IMR-90 (cell line): ENCODE measurements at regions not wholly inside any gene's neighbourhood (a gene's known extent, or its start where the extent isn't known, plus 50 kb on each side); places are given as distances from the start of the nearest gene placed in this dataset.

Experiments used
- ATAC-seq: fragments of 200-7000 bp; cut with Tn5 transposase; 2 replicates; pipeline ENCODE4 v1.9.1; 2020; ENCODE audit warnings: low read depth, mild to moderate bottlenecking, moderate library complexity
- BruUV-seq: library from RNA; stranded (reverse); fragments of 400-500 nt; replicated peaks from 2 replicates; lab custom pipeline; 2021; lab: Mats Ljungman, UMichigan
- CTCF ChIA-PET: fragments of 300-600 bp; formaldehyde crosslinking; extraction: SDS; loops from one replicate; lab custom pipeline; 2021; ENCODE audit warnings: antibody characterized with exemption; lab: Yijun Ruan, JAX
- POLR2A ChIA-PET: fragments of 300-600 bp; sonication (Branson Sonifier 250); formaldehyde crosslinking; loops from one replicate; lab custom pipeline; 2022; ENCODE audit warnings: antibody characterized with exemption; ENCODE audit not compliant: unreplicated experiment; lab: Charles Lee
- DNase-seq: peaks from one replicate; pipeline ENCODE4 v3.0.0; 2013
- H2AFZ ChIP-seq: replicated peaks from 2 replicates; pipeline ENCODE3; 2013; ENCODE audit warnings: low read length, mild to moderate bottlenecking; ENCODE audit not compliant: poor library complexity
- H2AK5ac ChIP-seq: 2 replicates; pipeline ENCODE4 v1.6.1; 2013; ENCODE audit warnings: low read depth, low read length, inconsistent platforms
- H2AK9ac ChIP-seq: replicated peaks from 2 replicates; pipeline ENCODE3; 2013; ENCODE audit warnings: mild to moderate bottlenecking, low read depth, low read length, moderate library complexity; ENCODE audit not compliant: poor library complexity
- H2BK120ac ChIP-seq: 2 replicates; pipeline ENCODE4 v1.6.1; 2013; ENCODE audit warnings: low read depth, low read length, inconsistent platforms
- H2BK15ac ChIP-seq: 3 replicates; pipeline ENCODE4 v1.6.1; 2013; ENCODE audit warnings: low read depth, low read length, inconsistent platforms
- H2BK20ac ChIP-seq: 2 replicates; pipeline ENCODE4 v1.6.1; 2013; ENCODE audit warnings: low read depth, mild to moderate bottlenecking, inconsistent platforms, low read length, moderate library complexity
- H2BK5ac ChIP-seq: 2 replicates; pipeline ENCODE4 v1.6.1; 2013; ENCODE audit warnings: mild to moderate bottlenecking, low read depth, low read length, inconsistent platforms; ENCODE audit not compliant: poor library complexity, severe bottlenecking
- H3K14ac ChIP-seq: replicated peaks from 2 replicates; pipeline ENCODE4 v1.6.1; 2013; ENCODE audit warnings: low read depth, low read length, inconsistent platforms
- H3K18ac ChIP-seq: 2 replicates; pipeline ENCODE4 v1.6.1; 2013; ENCODE audit warnings: low read depth, low read length, control low read depth
- H3K23ac ChIP-seq: 2 replicates; pipeline ENCODE4 v1.6.1; 2013; ENCODE audit warnings: low read depth, low read length, inconsistent platforms
- H3K27ac ChIP-seq: 2 replicates; pipeline ENCODE4 v1.5.1; 2013; ENCODE audit warnings: mild to moderate bottlenecking, control low read depth, low read length; ENCODE audit not compliant: insufficient read depth
- H3K27me3 ChIP-seq: 2 replicates; pipeline ENCODE4 v1.6.1; 2013; ENCODE audit warnings: low read length; ENCODE audit not compliant: control insufficient read depth, insufficient read depth
- H3K36me3 ChIP-seq: 2 replicates; pipeline ENCODE4 v1.6.1; 2013; ENCODE audit warnings: low read length, mixed read lengths; ENCODE audit not compliant: control insufficient read depth, insufficient read depth
- H3K4ac ChIP-seq: 2 replicates; pipeline ENCODE4 v1.6.1; 2013; ENCODE audit warnings: low read depth, low read length, inconsistent platforms
- H3K4me1 ChIP-seq: 2 replicates; pipeline ENCODE4 v1.6.1; 2013; ENCODE audit warnings: low read length, mixed read lengths; ENCODE audit not compliant: control insufficient read depth, insufficient read depth
- H3K4me2 ChIP-seq: 2 replicates; pipeline ENCODE4 v1.6.1; 2013; ENCODE audit warnings: low read depth, mild to moderate bottlenecking, control low read depth, low read length, moderate library complexity
- H3K4me3 ChIP-seq: 2 replicates; pipeline ENCODE4 v1.5.1; 2013; ENCODE audit warnings: low read depth, mild to moderate bottlenecking, control low read depth, low read length, moderate library complexity; ENCODE audit not compliant: insufficient read depth
- H3K56ac ChIP-seq: 2 replicates; pipeline ENCODE4 v1.6.1; 2013; ENCODE audit warnings: low read length, inconsistent platforms; ENCODE audit not compliant: insufficient read depth; ENCODE audit errors: extremely low read depth
- H3K79me1 ChIP-seq, 2 experiments: 2 replicates each; pipeline ENCODE4 v1.6.1; 2013; ENCODE audit warnings: low read length in 2 of 2, inconsistent platforms in 1 of 2, low read depth in 1 of 2
- H3K9ac ChIP-seq: 2 replicates; pipeline ENCODE4 v1.6.1; 2013; ENCODE audit warnings: low read depth, low read length, control low read depth
- H3K9me1 ChIP-seq: 2 replicates; pipeline ENCODE4 v1.6.1; 2013; ENCODE audit warnings: low read length, inconsistent platforms; ENCODE audit not compliant: insufficient read depth
- H3K9me3 ChIP-seq: 2 replicates; pipeline ENCODE4 v1.6.1; 2013; ENCODE audit warnings: low read length; ENCODE audit not compliant: control insufficient read depth, insufficient read depth
- H4K20me1 ChIP-seq: 2 replicates; pipeline ENCODE4 v1.6.1; 2013; ENCODE audit warnings: low read length, inconsistent platforms; ENCODE audit not compliant: insufficient read depth
- H4K5ac ChIP-seq: 2 replicates; pipeline ENCODE4 v1.6.1; 2013; ENCODE audit warnings: mild to moderate bottlenecking, low read depth, low read length, control low read depth
- H4K8ac ChIP-seq, 2 experiments: 2 replicates each; pipeline ENCODE4 v1.6.1; 2013; ENCODE audit warnings: low read depth in 2 of 2, low read length in 2 of 2, control low read depth in 1 of 2, inconsistent platforms in 1 of 2
- H4K91ac ChIP-seq: 2 replicates; pipeline ENCODE4 v1.6.1; 2013; ENCODE audit warnings: low read depth, low read length, inconsistent platforms; ENCODE audit not compliant: insufficient read depth
- NFE2L2 ChIP-seq: fragments of 150-350 bp; IDR thresholded peaks from 2 replicates; pipeline ENCODE4 v1.6.1; 2016; ENCODE audit warnings: low read depth, mild to moderate bottlenecking, low read length
- RFX5 ChIP-seq: IDR thresholded peaks from 2 replicates; pipeline ENCODE4 v1.8.0; 2012; ENCODE audit warnings: low read depth, mild to moderate bottlenecking, low read length, moderate library complexity
- WGBS, 2 experiments: methylation state at CpG; one replicate each; pipeline versions ENCODE4 v1.1.5 to v1.1.7; 2013; ENCODE audit warnings: missing lambda C conversion rate in 2 of 2; ENCODE audit not compliant: insufficient read length in 1 of 2; ENCODE audit errors: extremely low coverage in 2 of 2; 5-methylcytosine and 5-hydroxymethylcytosine counted together
- dilution Hi-C: fragments of 300-500 bp; cut with HindIII; formaldehyde crosslinking; loops from one replicate; pipeline ENCODE4 v1.14.3; 2018; ENCODE audit warnings: low sequenced_read_pairs; ENCODE audit not compliant: unreplicated experiment
- in situ Hi-C: fragments of 300-500 bp; cut with MboI; formaldehyde crosslinking; loops from 3 replicates; pipeline ENCODE4 v1.14.3; 2019; ENCODE audit warnings: low sequenced_read_pairs, inconsistent platforms, mixed read lengths
- intact Hi-C: fragments of 100-400 bp; cut with micrococcal nuclease; formaldehyde crosslinking; loops from 2 replicates; pipeline ENCODE4 v1.10.0; 2022
- TF ChIP-seq, protein P1 (sequence below): fragments of 150-350 bp; IDR thresholded peaks from 2 replicates; pipeline ENCODE4 v1.6.1; 2017; ENCODE audit warnings: mild to moderate bottlenecking, antibody characterized with exemption, low read length, low read depth

GRCh38 chr9:15357050-15357653 lies 50.1 kb upstream of the TTC39B start:
- Histone ChIP-seq H2AK5ac (no peak overlapping the region), H3K14ac (no peak overlapping the region), H4K8ac (no peak overlapping the region), H3K56ac (no peak overlapping the region), H2BK5ac (no peak overlapping the region), H3K9me3 (no peaks in the 10 kb centered on the region), H2BK15ac (no peak overlapping the region), H3K27ac (no peak overlapping the region), H3K4me2 (no peak overlapping the region), H3K9me1 (no peaks in the 10 kb centered on the region), H4K20me1 (no peaks in the 10 kb centered on the region), H3K36me3 (no peaks in the 10 kb centered on the region), H3K79me1 (no peaks in the 10 kb centered on the region), H3K27me3 (no peaks in the 10 kb centered on the region), H2BK20ac (no peak overlapping the region), H3K4ac (no peak overlapping the region), H4K91ac (no peak overlapping the region), H4K5ac (no peak overlapping the region), H3K9ac (no peak overlapping the region), H3K4me1 (no peaks in the 10 kb centered on the region), H2AK9ac (no peak overlapping the region), H2BK120ac (no peak overlapping the region), H3K4me3 (no peak overlapping the region), H3K18ac (no peak overlapping the region), H2AFZ (no peak overlapping the region), H3K23ac (no peak overlapping the region)
- no peak for TF ChIP-seq NFE2L2
- TF ChIP-seq, protein P1, sequence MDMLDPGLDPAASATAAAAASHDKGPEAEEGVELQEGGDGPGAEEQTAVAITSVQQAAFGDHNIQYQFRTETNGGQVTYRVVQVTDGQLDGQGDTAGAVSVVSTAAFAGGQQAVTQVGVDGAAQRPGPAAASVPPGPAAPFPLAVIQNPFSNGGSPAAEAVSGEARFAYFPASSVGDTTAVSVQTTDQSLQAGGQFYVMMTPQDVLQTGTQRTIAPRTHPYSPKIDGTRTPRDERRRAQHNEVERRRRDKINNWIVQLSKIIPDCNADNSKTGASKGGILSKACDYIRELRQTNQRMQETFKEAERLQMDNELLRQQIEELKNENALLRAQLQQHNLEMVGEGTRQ: no peak
- no peak for TF ChIP-seq RFX5
- ATAC-seq (no peak), DNase-seq (no peak)
- WGBS, 2 experiments: 79% methylated on average over 3 of the region's 4 CpGs; no CpG with 5 or more reads in 1 of the 2 experiments
- dilution Hi-C loops (no loop called here), in situ Hi-C loops (no loop called here), intact Hi-C loops (no loop called here)
- CTCF ChIA-PET: no interaction called here
- no TSS peak for BruUV-seq
- POLR2A ChIA-PET: no interaction called here
